Stomach (tissue), 8 donors: ENCODE measurements at regions not wholly inside any gene's neighbourhood (a gene's known extent, or its start where the extent isn't known, plus 50 kb on each side); places are given as distances from the start of the nearest gene placed in this dataset.

Experiments
- DNase-seq, 2 donors: peaks; one replicate each; pipeline versions ENCODE4 v3.0.0 to v3.0.0-alpha.2; 2013 to 2019
- H3K27ac ChIP-seq, 5 donors: fragments of 200-600 bp in 4 of 5; sonication (generic) in 4 of 5; one replicate each; pipeline ENCODE4 v1.5.1; 2013 to 2019; ENCODE audit warnings: mild to moderate bottlenecking in 1 of 5, moderate library complexity in 1 of 5
- H3K27me3 ChIP-seq, 3 donors: fragments of 200-600 bp; sonication (generic); one replicate each; pipeline ENCODE4 v1.5.1; 2017 to 2019; ENCODE audit warnings: mixed run types in 1 of 3
- H3K36me3 ChIP-seq, 4 donors: fragments of 200-600 bp; sonication (generic); 1 replicate in 3 of 4; 2 replicates in 1 of 4; pipeline ENCODE4 v1.5.1; 2016 to 2019
- H3K4me1 ChIP-seq, 4 donors: fragments of 200-600 bp; sonication (generic); one replicate each; pipeline ENCODE4 v1.5.1; 2016 to 2019
- H3K4me3 ChIP-seq, 4 donors: fragments of 200-600 bp; sonication (generic) in 3 of 4; one replicate each; pipeline ENCODE4 v1.5.1; 2016 to 2019; ENCODE audit warnings: mild to moderate bottlenecking in 1 of 4
- H3K9me3 ChIP-seq, 4 donors: fragments of 200-600 bp; sonication (generic); one replicate each; pipeline ENCODE4 v1.5.1; 2016 to 2019
- CTCF ChIP-seq, 7 experiments: fragments of 450-650 bp in 4 of 7; fragments of 200-600 bp in 3 of 7; sonication (generic) in 3 of 7; IDR thresholded peaks; one replicate each; pipeline ENCODE4 v1.5.1; 2016 to 2019; ENCODE audit warnings: antibody characterized with exemption in 7 of 7, control low read depth in 2 of 7, mild to moderate bottlenecking in 1 of 7
- EP300 ChIP-seq: sonication (generic); formaldehyde crosslinking; IDR thresholded peaks from one replicate; pipeline ENCODE4 v1.6.1; 2017; ENCODE audit warnings: antibody characterized with exemption
- POLR2A ChIP-seq, 4 donors: fragments of 450-650 bp; IDR thresholded peaks; one replicate each; pipeline ENCODE4 v1.6.1; 2016; ENCODE audit warnings: antibody characterized with exemption in 4 of 4, control low read depth in 2 of 4, mild to moderate bottlenecking in 1 of 4, moderate library complexity in 1 of 4
- POLR2AphosphoS5 ChIP-seq, 3 donors: sonication (generic); formaldehyde crosslinking; IDR thresholded peaks; one replicate each; pipeline ENCODE4 v1.6.1; 2016; ENCODE audit warnings: antibody characterized with exemption in 3 of 3
- WGBS, 5 donors: extraction: QIAGEN DNeasy Blood & Tissue Kit in 3 of 5; methylation state at CpG; one replicate each; pipeline versions ENCODE4 v1.1.5 to v1.1.7; 2013 to 2018; 5-methylcytosine and 5-hydroxymethylcytosine counted together
- intact Hi-C: fragments of 100-400 bp; cut with DNase I; formaldehyde crosslinking; loops from one replicate; pipeline ENCODE4 v1.15.1; 2023; ENCODE audit warnings: low total_unique reads
- donor health status: healthy with polysubstance abuse.
- donor health status: Bipolar disorder and iron deficiency.
- donor health status: healthy.

DNA sequence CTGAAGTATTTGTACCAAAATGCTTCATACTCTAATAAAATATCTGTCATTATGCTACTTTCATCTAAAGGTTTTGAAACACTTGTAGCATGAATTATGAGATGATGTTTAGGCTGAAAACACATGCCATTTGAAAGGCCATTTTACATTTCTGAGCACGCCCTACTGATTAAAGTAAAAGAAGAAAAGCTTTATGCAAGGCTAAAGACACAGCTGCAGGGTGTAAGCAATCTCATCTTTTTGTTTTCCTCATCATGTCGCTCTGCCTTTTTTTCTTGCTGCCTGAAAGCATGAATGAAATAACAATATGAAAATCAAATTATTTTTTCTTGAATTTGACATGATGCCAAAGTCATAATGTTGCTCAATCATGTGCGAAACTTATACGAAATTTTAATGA lies 148.6 kb upstream of the ARG1 start:
- H3K27ac ChIP-seq: no peak overlapping the region
- no peak for DNase-seq
- no peak for TF ChIP-seq EP300
- no peak for TF ChIP-seq POLR2A (IDR thresholded peaks at IDR 0.05)
- TF ChIP-seq CTCF (IDR thresholded peaks at IDR 0.05): no peak
- no peak for TF ChIP-seq POLR2AphosphoS5 (IDR thresholded peaks at IDR 0.05)
- WGBS, 5 donors: 86 to 91% (median 89%) methylated on average over 4 of the region's 4 CpGs
- no peak overlapping the region for H3K4me3 ChIP-seq
- no peaks in the 10 kb centered on the region for H3K27me3 ChIP-seq
- H3K36me3 ChIP-seq: no peaks in the 10 kb centered on the region
- H3K4me1 ChIP-seq: no peaks in the 10 kb centered on the region
- intact Hi-C loops: no loop called here
- H3K9me3 ChIP-seq: peaks cover 0 to 9% (median 0%) of the 10 kb centered on the region in 4 donors

DNA sequence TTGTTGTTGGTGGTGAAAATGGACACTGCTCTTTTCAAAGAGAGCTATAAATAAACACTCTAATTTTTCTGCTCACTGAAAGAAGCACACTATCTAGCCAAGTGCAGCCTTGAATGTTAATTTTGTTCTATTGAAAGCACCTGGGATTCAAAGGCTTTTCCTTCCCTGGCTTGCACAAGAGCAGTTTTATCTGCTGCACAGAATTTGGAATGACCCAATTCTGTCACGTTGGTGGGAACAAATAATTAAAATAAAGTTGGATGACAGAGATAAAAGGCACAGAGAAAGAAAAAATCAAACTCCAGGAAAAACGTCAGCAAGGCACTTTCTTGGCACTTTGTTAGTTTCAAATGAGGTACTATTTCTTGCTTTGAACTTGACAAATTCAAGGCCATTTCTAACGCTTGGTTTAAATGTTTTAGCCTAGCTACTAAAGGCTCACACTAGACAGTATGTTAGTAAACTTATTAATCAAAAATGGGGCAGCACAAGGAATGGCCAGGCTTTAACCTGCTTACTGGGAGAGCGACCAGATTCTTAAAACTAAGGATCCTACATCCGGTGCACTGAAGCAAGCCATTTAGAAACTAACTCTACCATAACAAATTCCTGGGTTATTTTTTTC lies 145.5 kb upstream of the ARG1 start:
- peaks cover 0 to 9% (median 0%) of the 10 kb centered on the region in 4 donors for H3K9me3 ChIP-seq
- intact Hi-C loops: no loop called here
- TF ChIP-seq POLR2A (IDR thresholded peaks at IDR 0.05) (no peak), EP300 (no peak), POLR2AphosphoS5 (IDR thresholded peaks at IDR 0.05) (no peak), CTCF (IDR thresholded peaks at IDR 0.05) (no peak)
- no peak overlapping the region for H3K4me3 ChIP-seq
- no peaks in the 10 kb centered on the region for H3K27me3 ChIP-seq
- H3K36me3 ChIP-seq: no peaks in the 10 kb centered on the region
- H3K4me1 ChIP-seq: no peaks in the 10 kb centered on the region
- no peak overlapping the region for H3K27ac ChIP-seq
- no peak for DNase-seq
- WGBS, 5 donors: 33 to 63% (median 60%) methylated on average over 5 of the region's 5 CpGs

- intact Hi-C loops: no loop called here
- 90 to 95% (median 93%) methylated on average over 4 of the region's 4 CpGs for WGBS, 5 donors
- Histone ChIP-seq H3K4me1 (no peaks in the 10 kb centered on the region), H3K27ac (no peak overlapping the region), H3K36me3 (no peaks in the 10 kb centered on the region), H3K9me3 (peaks cover 0 to 12% (median 6%) of the 10 kb centered on the region in 4 donors), H3K4me3 (no peak overlapping the region), H3K27me3 (no peaks in the 10 kb centered on the region)
- DNase-seq: no peak
- TF ChIP-seq EP300: no peak
These were observed 142.5 kb upstream of the ARG1 start for GRCh38 chr6:131430531-131430930.

- no peak for TF ChIP-seq EP300
- TF ChIP-seq CTCF (IDR thresholded peaks at IDR 0.05): no peak
- TF ChIP-seq POLR2AphosphoS5 (IDR thresholded peaks at IDR 0.05): no peak
- no peak for TF ChIP-seq POLR2A (IDR thresholded peaks at IDR 0.05)
- Histone ChIP-seq H3K4me1 (no peaks in the 10 kb centered on the region), H3K4me3 (no peak overlapping the region), H3K36me3 (no peaks in the 10 kb centered on the region), H3K27me3 (no peaks in the 10 kb centered on the region), H3K9me3 (peaks cover 0 to 16% (median 9%) of the 10 kb centered on the region in 4 donors), H3K27ac (no peak overlapping the region)
- intact Hi-C loops: no loop called here
- DNase-seq: no peak
- 35 to 92% (median 90%) methylated on average over 2 of the region's 2 CpGs for WGBS, 5 donors
These were observed 141.3 kb upstream of the ARG1 start for GRCh38 chr6:131431718-131432117.

DNA sequence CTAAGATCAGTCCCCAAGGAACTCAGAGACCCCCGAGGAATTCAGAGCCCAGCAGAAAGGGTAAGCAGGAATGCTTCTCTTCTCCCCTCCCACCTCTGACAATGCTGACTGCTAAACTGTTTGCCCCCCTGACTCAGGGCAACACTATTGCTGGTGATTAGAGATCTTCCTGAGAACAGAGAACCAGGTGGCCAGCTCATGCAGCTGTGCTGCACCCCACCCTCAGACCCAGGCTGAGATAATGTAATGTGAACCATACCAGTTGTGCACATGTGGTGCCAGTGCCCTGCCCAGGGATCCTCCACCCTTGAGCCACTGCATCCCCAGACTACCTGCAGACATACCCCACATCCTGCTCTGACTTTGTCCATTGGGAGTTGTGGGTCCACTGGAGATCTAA lies 139.1 kb upstream of the ARG1 start:
- Histone ChIP-seq H3K36me3 (no peaks in the 10 kb centered on the region), H3K4me1 (no peaks in the 10 kb centered on the region), H3K9me3 (peaks cover 0 to 14% (median 11%) of the 10 kb centered on the region in 4 donors), H3K4me3 (no peak overlapping the region), H3K27ac (no peak overlapping the region), H3K27me3 (no peaks in the 10 kb centered on the region)
- WGBS, 5 donors: 60 to 91% (median 77%) methylated on average over 1 of the region's 1 CpG
- TF ChIP-seq EP300: no peak
- no peak for TF ChIP-seq POLR2A (IDR thresholded peaks at IDR 0.05)
- no peak for TF ChIP-seq POLR2AphosphoS5 (IDR thresholded peaks at IDR 0.05)
- no peak for TF ChIP-seq CTCF (IDR thresholded peaks at IDR 0.05)
- no peak for DNase-seq
- intact Hi-C loops: no loop called here
